HCT116 (cell line): ENCODE measurements at regions not wholly inside any gene's neighbourhood (a gene's known extent, or its start where the extent isn't known, plus 50 kb on each side); places are given as distances from the start of the nearest gene placed in this dataset.

Experiments used
- ATAC-seq: fragments of 200-7000 bp; cut with Tn5 transposase; 2 replicates; pipeline ENCODE4 v1.9.1; 2020; ENCODE audit warnings: mild to moderate bottlenecking, moderate library complexity
- BruUV-seq: library from RNA; stranded (reverse); fragments of 400-500 nt; replicated peaks from 2 replicates; lab custom pipeline; 2021; lab: Mats Ljungman, UMichigan
- CTCF ChIA-PET: fragments of 300-600 bp; sonication (Branson Sonifier 250); formaldehyde crosslinking; loops from one replicate; lab custom pipeline; 2021; ENCODE audit warnings: antibody characterized with exemption; lab: Charles Lee
- POLR2A ChIA-PET: fragments of 300-600, 350-600 bp; sonication (Branson Sonifier 250); formaldehyde crosslinking; loops from one replicate; lab custom pipeline; 2021; ENCODE audit warnings: antibody characterized with exemption; lab: Charles Lee
- RAD21 ChIA-PET, 2 experiments: fragments of 300-600 bp; sonication (Branson Sonifier 250); formaldehyde crosslinking; loops; one replicate each; lab custom pipeline; 2023; ENCODE audit warnings: low total read pairs in 2 of 2; ENCODE audit not compliant: uncharacterized antibody in 2 of 2, unreplicated experiment in 2 of 2, low non-redundant PET in 1 of 2; lab: Charles Lee
- DNase-seq: peaks from one replicate; pipeline ENCODE4 v3.0.0-alpha.2; 2010; ENCODE audit warnings: low read depth, low spot score
- H2AFZ ChIP-seq: fragments of 200-600 bp; shearing (Covaris generic), sonication (generic); 2 replicates; pipeline ENCODE4 v1.6.1; 2017; ENCODE audit warnings: low read depth, mixed run types, mixed read lengths, antibody characterized with exemption, low read length; ENCODE audit not compliant: poor library complexity, severe bottlenecking
- H3K27ac ChIP-seq: 2 replicates; pipeline ENCODE4 v1.5.1; 2012; ENCODE audit warnings: low read depth, low read length
- H3K27me3 ChIP-seq: fragments of 200-600 bp; sonication (generic); 2 replicates; pipeline ENCODE4 v1.6.1; 2016; ENCODE audit warnings: mixed run types, low read length, mixed read lengths; ENCODE audit not compliant: insufficient read depth
- H3K36me3 ChIP-seq, 2 experiments: fragments of 200-500 bp in 1 of 2; fragments of 200-600 bp in 1 of 2; sonication (Bioruptor generic) in 1 of 2; sonication (generic) in 1 of 2; 2 replicates each; pipeline versions ENCODE4 v1.5.1 to v1.6.1; 2014 to 2016; ENCODE audit warnings: low read length in 2 of 2, inconsistent platforms in 1 of 2, mixed read lengths in 1 of 2, mixed run types in 1 of 2; ENCODE audit not compliant: insufficient read depth in 2 of 2, control insufficient read depth in 1 of 2
- H3K4me1 ChIP-seq, 2 experiments: fragments of 200-600 bp in 1 of 2; sonication (generic) in 1 of 2; 2 replicates each; pipeline versions ENCODE4 v1.5.1 to v1.6.1; 2012 to 2017; ENCODE audit warnings: low read length in 2 of 2, inconsistent platforms in 1 of 2, mild to moderate bottlenecking in 1 of 2, mixed read lengths in 1 of 2, mixed run types in 1 of 2, moderate library complexity in 1 of 2; ENCODE audit not compliant: insufficient read depth in 2 of 2, control insufficient read depth in 1 of 2
- H3K4me2 ChIP-seq: fragments of 200-600 bp; sonication (generic); 2 replicates; pipeline ENCODE4 v1.6.1; 2017; ENCODE audit warnings: mixed run types, low read length, mixed read lengths
- H3K4me3 ChIP-seq, 2 experiments: fragments of 200-600 bp in 1 of 2; sonication (generic) in 1 of 2; replicated peaks in 1 of 2; 2 replicates each; pipeline ENCODE4 v1.5.1; 2011 to 2016; ENCODE audit warnings: low read length in 2 of 2, control low read depth in 1 of 2, low read depth in 1 of 2, mild to moderate bottlenecking in 1 of 2, mixed read lengths in 1 of 2, mixed run types in 1 of 2
- H3K79me2 ChIP-seq: fragments of 200-600 bp; sonication (generic); 2 replicates; pipeline ENCODE4 v1.6.1; 2017; ENCODE audit warnings: mild to moderate bottlenecking, mixed run types, low read length, moderate library complexity, mixed read lengths; ENCODE audit not compliant: insufficient read depth
- H3K9ac ChIP-seq: fragments of 200-600 bp; sonication (generic); 2 replicates; pipeline ENCODE4 v1.6.1; 2016; ENCODE audit warnings: low read length, mixed read lengths
- H3K9me2 ChIP-seq: fragments of 200-600 bp; sonication (generic), shearing (Covaris generic); 2 replicates; pipeline ENCODE4 v1.6.1; 2017; ENCODE audit warnings: mixed run types, mild to moderate bottlenecking, moderate library complexity; ENCODE audit not compliant: insufficient read depth
- H3K9me3 ChIP-seq, 2 experiments: fragments of 200-500 bp in 1 of 2; fragments of 200-600 bp in 1 of 2; sonication (Bioruptor generic) in 1 of 2; sonication (generic) in 1 of 2; 2 replicates each; pipeline ENCODE4 v1.6.1; 2014 to 2017; ENCODE audit warnings: low read length in 2 of 2, mixed read lengths in 2 of 2, inconsistent platforms in 1 of 2, low read depth in 1 of 2, mild to moderate bottlenecking in 1 of 2, mixed run types in 1 of 2, moderate library complexity in 1 of 2; ENCODE audit not compliant: control insufficient read depth in 1 of 2, insufficient read depth in 1 of 2
- H4K20me1 ChIP-seq: fragments of 200-600 bp; sonication (generic), shearing (Covaris generic); 2 replicates; pipeline ENCODE4 v1.6.1; 2017; ENCODE audit warnings: mixed run types, mild to moderate bottlenecking, moderate library complexity; ENCODE audit not compliant: insufficient read depth
- ELF1 ChIP-seq: IDR thresholded peaks from 2 replicates; pipeline ENCODE4 v1.6.1; 2012; ENCODE audit warnings: low read depth, borderline replicate concordance
- FOSL1 ChIP-seq: IDR thresholded peaks from 2 replicates; pipeline ENCODE4 v1.6.1; 2012; ENCODE audit warnings: low read depth
- POLR2A ChIP-seq: IDR thresholded peaks from 2 replicates; pipeline ENCODE4 v1.7.0; 2011; ENCODE audit warnings: borderline replicate concordance; ENCODE audit not compliant: insufficient read depth, insufficient read length; ENCODE audit errors: extremely low read depth
- POLR2AphosphoS5 ChIP-seq: IDR thresholded peaks from 2 replicates; pipeline ENCODE4 v1.6.1; 2011; ENCODE audit warnings: mild to moderate bottlenecking, low read depth, low read length, moderate library complexity
- RAD21 ChIP-seq: IDR thresholded peaks from 2 replicates; pipeline ENCODE4 v1.6.1; 2012; ENCODE audit warnings: low read depth, mild to moderate bottlenecking
- SIN3A ChIP-seq: IDR thresholded peaks from 2 replicates; pipeline ENCODE4 v1.6.1; 2012; ENCODE audit warnings: low read depth
- SP1 ChIP-seq: IDR thresholded peaks from 2 replicates; pipeline ENCODE4 v1.6.1; 2012; ENCODE audit warnings: low read depth
- TCF7L2 ChIP-seq: IDR thresholded peaks from 2 replicates; pipeline ENCODE4 v1.7.0; 2011; ENCODE audit warnings: borderline replicate concordance, inconsistent platforms; ENCODE audit not compliant: insufficient read depth, insufficient read length; ENCODE audit errors: extremely low read depth
- YY1 ChIP-seq: IDR thresholded peaks from 2 replicates; pipeline ENCODE4 v1.6.1; 2011; ENCODE audit warnings: low read length, low read depth, moderate library complexity, mild to moderate bottlenecking; ENCODE audit not compliant: insufficient replicate concordance; ENCODE audit errors: extremely low read depth
- intact Hi-C: fragments of 100-400 bp; cut with micrococcal nuclease; formaldehyde crosslinking; loops from 2 replicates; pipeline ENCODE4 v1.10.0; 2022
- TF ChIP-seq, protein P1 (sequence below), 3 experiments: fragments of 200-600 bp in 1 of 3; sonication (generic) in 1 of 3; IDR thresholded peaks in 2 of 3; conservative IDR thresholded peaks in 1 of 3; 2 replicates each; pipeline ENCODE4 v1.5.1; 2012 to 2017; ENCODE audit warnings: low read depth in 2 of 3, low read length in 2 of 3, antibody characterized with exemption in 1 of 3, borderline replicate concordance in 1 of 3, control low read depth in 1 of 3, mild to moderate bottlenecking in 1 of 3, mixed read lengths in 1 of 3, mixed run types in 1 of 3, moderate library complexity in 1 of 3; ENCODE audit not compliant: insufficient read depth in 1 of 3

DNA sequence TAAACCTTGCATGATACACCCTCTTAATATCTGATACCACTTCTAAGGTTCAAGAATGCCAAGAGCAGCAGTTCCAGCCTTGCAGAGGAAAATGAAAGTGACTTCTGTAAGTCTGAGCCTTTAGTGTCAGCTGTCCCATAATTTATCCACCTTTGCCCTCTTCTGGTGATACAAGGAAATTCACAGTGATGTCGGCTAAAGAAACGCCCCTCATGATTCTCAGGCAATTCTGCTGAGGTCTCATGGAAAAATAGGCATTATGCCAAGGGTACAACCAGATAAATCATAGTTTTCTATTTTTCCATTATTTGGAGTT, 172.2 kb upstream of the CXCL13 start:
- Histone ChIP-seq H3K27ac (no peak overlapping the region), H3K4me3 (no peak overlapping the region), H3K27me3 (0 out of 2 replicates have a peak, but pooled peaks cover 5% of the 10 kb centered on the region), H4K20me1 (no peaks in the 10 kb centered on the region), H3K4me2 (peak overlapping the region; percentile 28), H3K9me3 (no peaks in the 10 kb centered on the region), H3K9me2 (no peaks in the 10 kb centered on the region), H2AFZ (peak overlapping the region; percentile 7), H3K4me1 (peaks cover 0 to 4% of the 10 kb centered on the region in 2 experiments; a peak in 2 of 4 replicates), H3K9ac (no peak overlapping the region), H3K36me3 (no peaks in the 10 kb centered on the region), H3K79me2 (no peaks in the 10 kb centered on the region)
- ATAC-seq: peak; percentile 85
- TF ChIP-seq POLR2AphosphoS5: no peak
- peak; percentile 75 for TF ChIP-seq RAD21
- TF ChIP-seq, protein P1, sequence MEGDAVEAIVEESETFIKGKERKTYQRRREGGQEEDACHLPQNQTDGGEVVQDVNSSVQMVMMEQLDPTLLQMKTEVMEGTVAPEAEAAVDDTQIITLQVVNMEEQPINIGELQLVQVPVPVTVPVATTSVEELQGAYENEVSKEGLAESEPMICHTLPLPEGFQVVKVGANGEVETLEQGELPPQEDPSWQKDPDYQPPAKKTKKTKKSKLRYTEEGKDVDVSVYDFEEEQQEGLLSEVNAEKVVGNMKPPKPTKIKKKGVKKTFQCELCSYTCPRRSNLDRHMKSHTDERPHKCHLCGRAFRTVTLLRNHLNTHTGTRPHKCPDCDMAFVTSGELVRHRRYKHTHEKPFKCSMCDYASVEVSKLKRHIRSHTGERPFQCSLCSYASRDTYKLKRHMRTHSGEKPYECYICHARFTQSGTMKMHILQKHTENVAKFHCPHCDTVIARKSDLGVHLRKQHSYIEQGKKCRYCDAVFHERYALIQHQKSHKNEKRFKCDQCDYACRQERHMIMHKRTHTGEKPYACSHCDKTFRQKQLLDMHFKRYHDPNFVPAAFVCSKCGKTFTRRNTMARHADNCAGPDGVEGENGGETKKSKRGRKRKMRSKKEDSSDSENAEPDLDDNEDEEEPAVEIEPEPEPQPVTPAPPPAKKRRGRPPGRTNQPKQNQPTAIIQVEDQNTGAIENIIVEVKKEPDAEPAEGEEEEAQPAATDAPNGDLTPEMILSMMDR (IDR thresholded peaks at IDR 0.05 in 2 of 3, conservative IDR thresholded peaks at IDR 0.05 in 1 of 3; ENCODE audit: borderline replicate concordance in 1 of 3, insufficient read depth in 1 of 3, low read depth in 2 of 3, low read length in 2 of 3): peak; percentile 49 to 68 (median 59); a peak in 5 of 6 replicates
- no peak for TF ChIP-seq SP1
- TF ChIP-seq FOSL1: no peak
- no peak for TF ChIP-seq YY1
- no peak for TF ChIP-seq TCF7L2
- no peak for TF ChIP-seq POLR2A
- TF ChIP-seq SIN3A: no peak
- no peak for TF ChIP-seq ELF1
- intact Hi-C loops: loop anchor here (1.0 to 2.0 kb wide), 3 partner anchors 48 to 193 kb away; no protein-coding TSS in a partner anchor
- RAD21 ChIA-PET: no interaction called here
- DNase-seq: peak; percentile 42
- CTCF ChIA-PET: no interaction called here
- POLR2A ChIA-PET: no interaction called here
- no TSS peak for BruUV-seq
